ENCODE measurements at regions not wholly inside any gene's neighbourhood (a gene's known extent, or its start where the extent isn't known, plus 50 kb on each side); places are given as distances from the start of the nearest gene placed in this dataset.

- Mint-ChIP-seq H3K27me3 (no peaks in the 10 kb centered on the region), H3K9me3 (peaks cover 10% of the 10 kb centered on the region), H3K36me3 (no peaks in the 10 kb centered on the region), H3K27ac (peak overlapping the region; percentile 69), H3K4me3 (no peak overlapping the region), H3K4me1 (ENCODE audit: unreplicated experiment) (peaks cover 52% of the 10 kb centered on the region)
- no peak for DNase-seq (ENCODE audit: extremely low spot score, unreplicated experiment)
- no peak for TF ChIP-seq CTCF (conservative IDR thresholded peaks at IDR 0.05)
These were observed 111.1 kb upstream of the GLI3 start for GRCh38 chr7:42348071-42348470.

GRCh38 chr7:42347616-42348015 is 110.6 kb upstream of the GLI3 start:
- H3K36me3 Mint-ChIP-seq: no peaks in the 10 kb centered on the region
- no peak overlapping the region for H3K4me3 Mint-ChIP-seq
- no peak for TF ChIP-seq CTCF (conservative IDR thresholded peaks at IDR 0.05)
- H3K27ac Mint-ChIP-seq: peak overlapping the region; percentile 69
- peaks cover 56% of the 10 kb centered on the region for H3K4me1 Mint-ChIP-seq (ENCODE audit: unreplicated experiment)
- H3K9me3 Mint-ChIP-seq: peaks cover 10% of the 10 kb centered on the region
- no peaks in the 10 kb centered on the region for H3K27me3 Mint-ChIP-seq
- DNase-seq (ENCODE audit: extremely low spot score, unreplicated experiment): no peak

GRCh38 chr7:42345478-42346299 is 108.7 kb upstream of the GLI3 start:
- Mint-ChIP-seq H3K9me3 (peaks cover 6% of the 10 kb centered on the region), H3K27me3 (no peaks in the 10 kb centered on the region), H3K4me1 (ENCODE audit: unreplicated experiment) (peaks cover 57% of the 10 kb centered on the region), H3K4me3 (no peak overlapping the region), H3K27ac (no peak overlapping the region), H3K36me3 (no peaks in the 10 kb centered on the region)
- DNase-seq (ENCODE audit: extremely low spot score, unreplicated experiment): no peak
- TF ChIP-seq CTCF (conservative IDR thresholded peaks at IDR 0.05): no peak

GRCh38 chr7:42344198-42344755 is 107.3 kb upstream of the GLI3 start:
- no peak for DNase-seq (ENCODE audit: extremely low spot score, unreplicated experiment)
- Mint-ChIP-seq H3K9me3 (no peaks in the 10 kb centered on the region), H3K36me3 (no peaks in the 10 kb centered on the region), H3K4me3 (no peak overlapping the region), H3K27me3 (no peaks in the 10 kb centered on the region), H3K27ac (no peak overlapping the region), H3K4me1 (ENCODE audit: unreplicated experiment) (peaks cover 58% of the 10 kb centered on the region)
- no peak for TF ChIP-seq CTCF (conservative IDR thresholded peaks at IDR 0.05)

- H3K36me3 Mint-ChIP-seq: no peaks in the 10 kb centered on the region
- no peaks in the 10 kb centered on the region for H3K9me3 Mint-ChIP-seq
- DNase-seq (ENCODE audit: extremely low spot score, unreplicated experiment): no peak
- no peak overlapping the region for H3K27ac Mint-ChIP-seq
- no peak overlapping the region for H3K4me3 Mint-ChIP-seq
- H3K4me1 Mint-ChIP-seq (ENCODE audit: unreplicated experiment): peaks cover 54% of the 10 kb centered on the region
- no peak for TF ChIP-seq CTCF (conservative IDR thresholded peaks at IDR 0.05)
- no peaks in the 10 kb centered on the region for H3K27me3 Mint-ChIP-seq
These were observed 105.4 kb upstream of the GLI3 start for GRCh38 chr7:42342381-42342780.
